SK-N-SH (cell line): ENCODE measurements at regions not wholly inside any gene's neighbourhood (a gene's known extent, or its start where the extent isn't known, plus 50 kb on each side); places are given as distances from the start of the nearest gene placed in this dataset.

ENCODE experiments used
- CTCF ChIA-PET: fragments of 300-600, 350-600 bp; formaldehyde crosslinking; extraction: SDS; loops from one replicate; lab custom pipeline; 2021; lab: Yijun Ruan, JAX
- POLR2A ChIA-PET: fragments of 350-600 bp; sonication (Branson Sonifier 250); formaldehyde crosslinking; extraction: SDS; loops from one replicate; lab custom pipeline; 2020; ENCODE audit warnings: antibody characterized with exemption, inconsistent platforms; lab: Yijun Ruan, JAX
- DNase-seq: peaks from one replicate; pipeline ENCODE4 v3.0.0; 2012
- H2AFZ ChIP-seq: fragments of 200-600 bp; sonication (generic); 2 replicates; pipeline ENCODE4 v1.8.1; 2016; ENCODE audit warnings: antibody characterized with exemption, mild to moderate bottlenecking, low read depth
- H3F3A ChIP-seq: fragments of 200-600 bp; sonication (generic); replicated peaks from 2 replicates; pipeline ENCODE3; 2016; ENCODE audit warnings: antibody characterized with exemption, mild to moderate bottlenecking; ENCODE audit not compliant: insufficient read depth
- H3K27ac ChIP-seq, 2 experiments: fragments of 200-500 bp in 1 of 2; fragments of 200-600 bp in 1 of 2; sonication (Bioruptor generic) in 1 of 2; sonication (generic), shearing (Covaris generic) in 1 of 2; 2 replicates each; pipeline versions ENCODE4 v1.5.1 to v1.6.1; 2014 to 2016; ENCODE audit warnings: low read depth in 2 of 2, inconsistent platforms in 1 of 2, low read length in 1 of 2, mild to moderate bottlenecking in 1 of 2, mixed read lengths in 1 of 2
- H3K27me3 ChIP-seq: fragments of 200-600 bp; sonication (generic), shearing (Covaris generic); 2 replicates; pipeline ENCODE4 v1.6.1; 2016; ENCODE audit warnings: mixed run types; ENCODE audit not compliant: insufficient read depth
- H3K36me3 ChIP-seq, 2 experiments: fragments of 200-500 bp in 1 of 2; fragments of 200-600 bp in 1 of 2; sonication (Bioruptor generic) in 1 of 2; sonication (generic) in 1 of 2; replicated peaks in 1 of 2; 2 replicates each; pipeline versions ENCODE3 to v1.5.1; 2014 to 2016; ENCODE audit warnings: low read length in 1 of 2, mild to moderate bottlenecking in 1 of 2; ENCODE audit not compliant: insufficient read depth in 2 of 2, control insufficient read depth in 1 of 2
- H3K4me1 ChIP-seq, 2 experiments: fragments of 200-500 bp in 1 of 2; fragments of 200-600 bp in 1 of 2; sonication (Bioruptor generic) in 1 of 2; sonication (generic), shearing (Covaris generic) in 1 of 2; 2 replicates each; pipeline versions ENCODE4 v1.5.1 to v1.6.1; 2014 to 2016; ENCODE audit warnings: low read depth in 1 of 2, low read length in 1 of 2, mixed run types in 1 of 2; ENCODE audit not compliant: insufficient read depth in 2 of 2, control insufficient read depth in 1 of 2
- H3K4me2 ChIP-seq: fragments of 200-600 bp; sonication (generic), shearing (Covaris generic); 2 replicates; pipeline ENCODE4 v1.6.1; 2017; ENCODE audit warnings: mixed run types
- H3K4me3 ChIP-seq, 2 experiments: fragments of 200-500 bp in 1 of 2; fragments of 200-600 bp in 1 of 2; sonication (Bioruptor generic) in 1 of 2; sonication (generic), shearing (Covaris generic) in 1 of 2; 2 replicates each; pipeline versions ENCODE4 v1.5.1 to v1.8.1; 2014 to 2016; ENCODE audit warnings: low read depth in 2 of 2, inconsistent platforms in 1 of 2, low read length in 1 of 2, mild to moderate bottlenecking in 1 of 2, mixed read lengths in 1 of 2, moderate library complexity in 1 of 2
- H3K79me2 ChIP-seq: fragments of 200-600 bp; sonication (generic); 2 replicates; pipeline ENCODE4 v1.8.1; 2017; ENCODE audit warnings: mild to moderate bottlenecking; ENCODE audit not compliant: insufficient read depth
- H3K9ac ChIP-seq: fragments of 200-600 bp; sonication (generic); 2 replicates; pipeline ENCODE4 v1.6.1; 2017; ENCODE audit warnings: mixed run types
- H3K9me2 ChIP-seq: fragments of 200-600 bp; sonication (generic); 2 replicates; pipeline ENCODE4 v1.6.1; 2017; ENCODE audit warnings: mixed run types
- H3K9me3 ChIP-seq: fragments of 200-600 bp; sonication (generic); 2 replicates; pipeline ENCODE4 v1.6.1; 2017; ENCODE audit warnings: mixed run types, mild to moderate bottlenecking, moderate library complexity
- H4K20me1 ChIP-seq: fragments of 200-600 bp; sonication (generic); 2 replicates; pipeline ENCODE4 v1.6.1; 2017; ENCODE audit warnings: mild to moderate bottlenecking, mixed run types; ENCODE audit not compliant: insufficient read depth
- CHD2 ChIP-seq: fragments of 150-350 bp; IDR thresholded peaks from 2 replicates; pipeline ENCODE4 v1.6.1; 2018; ENCODE audit warnings: low read length; ENCODE audit not compliant: partially characterized antibody
- EP300 ChIP-seq, 2 experiments: IDR thresholded peaks; 2 replicates each; pipeline versions ENCODE4 v1.4.0 to v1.6.1; 2012; ENCODE audit warnings: borderline replicate concordance in 1 of 2, low read depth in 1 of 2, low read length in 1 of 2
- EZH2phosphoT487 ChIP-seq: fragments of 200-600 bp; sonication (generic); IDR thresholded peaks from 2 replicates; pipeline ENCODE4 v1.6.1; 2017; ENCODE audit warnings: low read depth, mixed run types, mild to moderate bottlenecking, antibody characterized with exemption, moderate library complexity, borderline replicate concordance
- FOSL2 ChIP-seq: IDR thresholded peaks from 2 replicates; pipeline ENCODE4 v1.4.0; 2012; ENCODE audit warnings: low read depth, mild to moderate bottlenecking, moderate library complexity, borderline replicate concordance
- GABPA ChIP-seq: IDR thresholded peaks from 2 replicates; pipeline ENCODE4 v1.4.0; 2012; ENCODE audit warnings: low read depth, mild to moderate bottlenecking
- GATA2 ChIP-seq: sonication (generic); formaldehyde crosslinking; IDR thresholded peaks from 2 replicates; pipeline ENCODE4 v1.5.0; 2020; ENCODE audit warnings: mild to moderate bottlenecking, missing genetic modification reagents
- MEF2A ChIP-seq: IDR thresholded peaks from 2 replicates; pipeline ENCODE4 v1.4.0; 2012; ENCODE audit warnings: low read depth, borderline replicate concordance
- MXI1 ChIP-seq: IDR thresholded peaks from 2 replicates; pipeline ENCODE4 v1.6.1; 2012; ENCODE audit warnings: mild to moderate bottlenecking, low read depth, low read length, improper control_type of control experiment
- NRF1 ChIP-seq: IDR thresholded peaks from 2 replicates; pipeline ENCODE4 v1.6.1; 2012; ENCODE audit warnings: low read depth, mild to moderate bottlenecking, low read length
- RAD21 ChIP-seq: IDR thresholded peaks from 2 replicates; pipeline ENCODE4 v1.6.1; 2012; ENCODE audit warnings: mild to moderate bottlenecking, low read length
- REST ChIP-seq: IDR thresholded peaks from 2 replicates; pipeline ENCODE4 v1.6.1; 2012; ENCODE audit warnings: mild to moderate bottlenecking, low read depth, low read length, moderate library complexity
- RFX5 ChIP-seq: IDR thresholded peaks from 2 replicates; pipeline ENCODE4 v1.6.1; 2012; ENCODE audit warnings: mild to moderate bottlenecking, improper control_type of control experiment, low read length
- TCF12 ChIP-seq: IDR thresholded peaks from 2 replicates; pipeline ENCODE4 v1.4.0; 2012
- USF1 ChIP-seq: IDR thresholded peaks from 2 replicates; pipeline ENCODE4 v1.4.0; 2012; ENCODE audit warnings: low read depth, borderline replicate concordance
- ZBTB33 ChIP-seq: IDR thresholded peaks from 2 replicates; pipeline ENCODE4 v1.4.0; 2012; ENCODE audit warnings: low read depth, borderline replicate concordance
- WGBS: methylation state at CpG from one replicate; pipeline ENCODE4 v1.1.6; 2017; ENCODE audit warnings: low lambda C conversion rate; 5-methylcytosine and 5-hydroxymethylcytosine counted together
- TF ChIP-seq, protein P1 (sequence below): IDR thresholded peaks from 2 replicates; pipeline ENCODE4 v1.4.0; 2012; ENCODE audit warnings: low read depth

DNA sequence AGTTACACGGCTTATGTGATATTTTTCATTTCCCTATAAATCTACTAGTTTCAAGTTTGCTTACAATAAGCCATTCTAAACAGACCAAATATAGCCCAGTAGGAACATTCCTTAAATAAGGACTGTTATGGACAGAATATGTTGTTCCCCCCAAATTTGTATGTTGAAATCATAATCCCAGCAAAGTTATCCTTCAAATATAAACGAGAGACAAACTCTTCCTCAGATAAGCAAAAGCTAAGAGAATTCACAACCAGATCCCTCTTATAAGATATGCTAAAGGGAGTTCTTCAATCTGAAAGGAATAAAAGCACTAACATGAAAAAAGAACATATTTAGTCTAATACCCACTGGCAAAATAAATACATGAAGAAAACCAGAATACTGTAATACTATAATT, 795.5 kb upstream of the GJE1 start:
- Histone ChIP-seq H3K9me2 (no peaks in the 10 kb centered on the region), H3K9ac (no peak overlapping the region), H3K4me1 (no peaks in the 10 kb centered on the region; a peak in 1 of 4 replicates), H3F3A (no peaks in the 10 kb centered on the region), H3K4me2 (no peak overlapping the region), H2AFZ (no peak overlapping the region)
- CTCF ChIA-PET: no interaction called here
- no peak for DNase-seq
- no peak for TF ChIP-seq GABPA
- TF ChIP-seq, protein P1, sequence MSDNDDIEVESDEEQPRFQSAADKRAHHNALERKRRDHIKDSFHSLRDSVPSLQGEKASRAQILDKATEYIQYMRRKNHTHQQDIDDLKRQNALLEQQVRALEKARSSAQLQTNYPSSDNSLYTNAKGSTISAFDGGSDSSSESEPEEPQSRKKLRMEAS: no peak
- no peak for TF ChIP-seq CHD2
- no peak for TF ChIP-seq EZH2phosphoT487
- TF ChIP-seq GATA2 (CRISPR knock-in tag): no peak
- no peak for TF ChIP-seq FOSL2
- TF ChIP-seq EP300 (IDR thresholded peaks at IDR 0.05; ENCODE audit: borderline replicate concordance in 1 of 2, low read depth in 1 of 2, low read length in 1 of 2): no peak
- TF ChIP-seq MXI1: no peak
- no peak for TF ChIP-seq RAD21
- TF ChIP-seq, all 33 proteins: peak for 0
- Histone ChIP-seq H3K36me3 (peaks cover 0 to 5% of the 10 kb centered on the region in 2 experiments), H3K27ac (no peak overlapping the region), H3K79me2 (no peaks in the 10 kb centered on the region), H3K9me3 (peaks cover 6% of the 10 kb centered on the region), H3K4me3 (no peak overlapping the region), H3K27me3 (no peaks in the 10 kb centered on the region), H4K20me1 (no peaks in the 10 kb centered on the region)
- POLR2A ChIA-PET: no interaction called here
- 8% methylated on average over 2 of the region's 2 CpGs for WGBS

GRCh38 chr6:141335477-141336273, 797.0 kb upstream of the GJE1 start:
- no peak overlapping the region for H3K4me3 ChIP-seq
- no peak for TF ChIP-seq MEF2A
- TF ChIP-seq FOSL2: no peak
- no peak for TF ChIP-seq RFX5
- TF ChIP-seq TCF12: no peak
- TF ChIP-seq USF1: no peak
- TF ChIP-seq ZBTB33: no peak
- TF ChIP-seq REST: no peak
- no peak for TF ChIP-seq NRF1
- TF ChIP-seq, all 33 proteins: peak for 0
- ChIA-PET POLR2A (no interaction called here), CTCF (no interaction called here)
- Histone ChIP-seq H3K79me2 (no peaks in the 10 kb centered on the region), H3K4me1 (no peaks in the 10 kb centered on the region; a peak in 1 of 4 replicates), H3K9me2 (no peaks in the 10 kb centered on the region), H3K9ac (no peak overlapping the region), H4K20me1 (no peaks in the 10 kb centered on the region), H3F3A (no peaks in the 10 kb centered on the region), H3K9me3 (no peaks in the 10 kb centered on the region; the same call in 1 of the 2 replicates), H3K4me2 (no peak overlapping the region), H3K27me3 (no peaks in the 10 kb centered on the region), H3K27ac (peak overlapping the region in 1 of 2 experiments; percentile 50; a peak in 1 of 4 replicates), H3K36me3 (peaks cover 0 to 5% of the 10 kb centered on the region in 2 experiments), H2AFZ (peak overlapping the region; percentile 73; the same call in 1 of the 2 replicates)
- no peak for DNase-seq
- 2% methylated on average over 4 of the region's 4 CpGs for WGBS
